IPS-15b (cell line): ENCODE measurements at regions not wholly inside any gene's neighbourhood (a gene's known extent, or its start where the extent isn't known, plus 50 kb on each side); places are given as distances from the start of the nearest gene placed in this dataset.

ENCODE experiments used
- H3K27me3 ChIP-seq: one replicate; pipeline ENCODE4 v1.6.1; 2013; ENCODE audit warnings: low read length; ENCODE audit not compliant: control insufficient read depth, insufficient read depth
- H3K36me3 ChIP-seq: one replicate; pipeline ENCODE4 v1.6.1; 2013; ENCODE audit warnings: low read length; ENCODE audit not compliant: control insufficient read depth, insufficient read depth
- H3K4me1 ChIP-seq: one replicate; pipeline ENCODE4 v1.6.1; 2013; ENCODE audit warnings: mild to moderate bottlenecking, low read length; ENCODE audit not compliant: control insufficient read depth, insufficient read depth
- H3K4me3 ChIP-seq: one replicate; pipeline ENCODE4 v1.5.1; 2013; ENCODE audit warnings: low read depth, low read length
- H3K9ac ChIP-seq: one replicate; pipeline ENCODE4 v1.6.1; 2013; ENCODE audit warnings: low read depth, mild to moderate bottlenecking, low read length
- H3K9me3 ChIP-seq: one replicate; pipeline ENCODE4 v1.6.1; 2013; ENCODE audit warnings: mild to moderate bottlenecking, low read length; ENCODE audit not compliant: control insufficient read depth, insufficient read depth

- no peaks in the 10 kb centered on the region for H3K4me1 ChIP-seq
- H3K4me3 ChIP-seq: no peak overlapping the region
- no peak overlapping the region for H3K9ac ChIP-seq
- no peaks in the 10 kb centered on the region for H3K9me3 ChIP-seq
- H3K27me3 ChIP-seq: no peaks in the 10 kb centered on the region
- no peaks in the 10 kb centered on the region for H3K36me3 ChIP-seq
These were observed 540.2 kb upstream of the ZNF462 start for GRCh38 chr9:106322706-106323245.

DNA sequence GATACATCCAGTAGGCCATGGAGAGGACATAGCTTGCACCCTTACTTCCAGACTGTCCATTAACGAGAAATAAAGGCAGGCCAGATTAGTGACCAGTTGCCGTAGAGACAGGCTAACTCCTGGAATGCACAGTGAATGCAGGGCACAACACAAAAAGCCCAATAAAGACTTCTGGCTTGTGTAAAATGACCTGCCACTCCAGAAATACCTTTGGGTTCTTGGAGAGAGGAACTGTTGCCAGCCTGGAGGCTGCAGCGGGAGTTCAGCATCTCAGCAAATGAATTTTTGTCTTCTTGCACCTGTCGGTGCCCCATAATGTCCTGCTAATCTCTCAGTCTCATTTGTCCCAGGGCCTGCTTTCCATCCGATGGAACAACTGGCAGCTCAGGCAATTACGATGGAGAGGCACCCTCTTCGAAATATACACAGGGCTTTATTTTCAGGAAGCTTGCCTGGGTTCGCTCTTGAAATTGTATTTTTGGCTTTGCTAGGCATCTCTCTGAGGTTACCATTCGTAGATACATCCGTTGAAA is 538.8 kb upstream of the ZNF462 start:
- Histone ChIP-seq H3K9ac (no peak overlapping the region), H3K27me3 (no peaks in the 10 kb centered on the region), H3K9me3 (no peaks in the 10 kb centered on the region), H3K4me1 (no peaks in the 10 kb centered on the region), H3K4me3 (no peak overlapping the region), H3K36me3 (no peaks in the 10 kb centered on the region)

DNA sequence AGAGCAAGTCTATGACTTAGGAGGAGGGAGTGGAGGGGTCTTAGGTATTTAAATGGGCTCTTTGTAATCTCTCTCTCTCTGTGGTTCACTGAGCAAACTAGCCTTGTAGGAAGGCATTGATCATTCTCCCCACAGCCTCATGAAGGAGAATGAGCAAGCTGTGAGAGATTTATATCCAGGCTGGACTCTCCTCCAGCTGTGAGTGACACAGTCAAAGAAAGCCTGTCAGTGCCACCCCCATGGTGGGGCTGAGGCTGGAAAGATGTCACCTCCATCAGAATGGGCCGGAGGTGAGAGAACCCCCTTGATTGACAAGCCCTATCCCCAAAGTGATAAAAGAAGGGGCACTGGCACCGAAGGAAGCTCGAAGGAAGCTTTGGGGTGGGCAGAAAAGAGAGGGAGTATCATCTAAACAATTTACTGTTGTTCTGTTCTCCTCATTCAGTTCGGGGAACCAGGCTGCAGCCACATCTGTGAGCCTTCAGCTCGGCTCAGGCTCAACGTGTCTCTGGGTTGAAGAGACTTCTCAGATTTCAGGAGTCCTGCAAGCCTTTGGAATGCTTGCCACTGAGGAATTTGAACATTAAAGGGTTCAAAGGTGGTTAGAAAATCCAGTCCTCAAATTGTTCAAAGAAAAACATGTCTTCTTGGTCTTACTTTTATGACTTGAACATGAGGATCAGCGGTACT is 538.2 kb upstream of the ZNF462 start:
- H3K36me3 ChIP-seq: no peaks in the 10 kb centered on the region
- H3K4me3 ChIP-seq: no peak overlapping the region
- H3K4me1 ChIP-seq: no peaks in the 10 kb centered on the region
- no peaks in the 10 kb centered on the region for H3K9me3 ChIP-seq
- H3K9ac ChIP-seq: no peak overlapping the region
- H3K27me3 ChIP-seq: no peaks in the 10 kb centered on the region

DNA sequence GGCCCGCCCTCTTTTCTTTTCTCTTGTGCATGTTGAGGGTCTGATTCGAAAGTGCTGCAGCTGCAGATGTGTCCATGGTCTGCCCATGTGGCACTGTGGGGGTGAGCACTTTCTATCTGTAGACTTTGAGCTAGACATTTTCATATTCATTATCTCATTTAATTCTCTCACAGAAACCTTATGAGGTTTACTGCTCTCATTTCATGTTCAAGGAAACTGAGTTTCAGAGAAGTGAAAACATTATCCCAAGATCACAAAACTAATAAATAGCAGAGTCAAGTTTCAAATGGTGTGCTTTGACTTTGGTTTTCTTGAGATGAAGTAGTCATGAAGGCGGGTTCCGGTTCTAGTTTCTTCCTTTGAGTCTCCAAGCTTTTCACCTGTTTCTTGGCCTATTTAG is 536.5 kb upstream of the ZNF462 start:
- no peak overlapping the region for H3K4me3 ChIP-seq
- H3K36me3 ChIP-seq: no peaks in the 10 kb centered on the region
- no peaks in the 10 kb centered on the region for H3K27me3 ChIP-seq
- H3K9ac ChIP-seq: no peak overlapping the region
- no peaks in the 10 kb centered on the region for H3K9me3 ChIP-seq
- H3K4me1 ChIP-seq: no peaks in the 10 kb centered on the region

GRCh38 chr9:106333481-106333880 is 529.5 kb upstream of the ZNF462 start:
- H3K4me1 ChIP-seq: no peaks in the 10 kb centered on the region
- no peaks in the 10 kb centered on the region for H3K9me3 ChIP-seq
- no peaks in the 10 kb centered on the region for H3K27me3 ChIP-seq
- no peaks in the 10 kb centered on the region for H3K36me3 ChIP-seq
- H3K9ac ChIP-seq: no peak overlapping the region
- no peak overlapping the region for H3K4me3 ChIP-seq

GRCh38 chr9:106334081-106334480 is 528.9 kb upstream of the ZNF462 start:
- Histone ChIP-seq H3K4me1 (no peaks in the 10 kb centered on the region), H3K9me3 (no peaks in the 10 kb centered on the region), H3K36me3 (no peaks in the 10 kb centered on the region), H3K9ac (no peak overlapping the region), H3K27me3 (no peaks in the 10 kb centered on the region), H3K4me3 (no peak overlapping the region)

DNA sequence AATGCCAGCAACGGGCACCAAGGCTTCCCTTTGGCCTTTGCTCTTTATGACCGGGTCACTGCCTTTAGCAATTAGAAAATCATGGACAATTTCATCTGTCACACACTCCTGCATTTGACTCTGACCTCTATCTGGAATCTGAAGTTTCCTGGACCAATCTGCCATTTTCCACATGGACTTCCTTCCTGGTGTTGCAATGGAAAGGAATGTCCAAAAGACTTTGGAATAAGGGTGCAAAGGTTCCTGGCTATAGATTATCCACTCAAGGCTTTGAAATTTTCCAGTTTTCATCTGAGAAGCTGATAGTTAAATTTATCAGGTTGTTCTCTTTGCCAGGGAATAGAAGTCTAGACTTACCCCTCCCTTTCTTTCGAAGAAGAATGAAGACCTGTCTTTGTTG is 523.1 kb upstream of the ZNF462 start:
- no peaks in the 10 kb centered on the region for H3K9me3 ChIP-seq

GRCh38 chr9:106350777-106351176 is 512.2 kb upstream of the ZNF462 start:
- Histone ChIP-seq H3K4me3 (no peak overlapping the region), H3K9ac (no peak overlapping the region), H3K36me3 (no peaks in the 10 kb centered on the region), H3K27me3 (no peaks in the 10 kb centered on the region), H3K9me3 (no peaks in the 10 kb centered on the region), H3K4me1 (no peaks in the 10 kb centered on the region)

More for the DNA sequence above, 523.1 kb upstream of the ZNF462 start:
- H3K27me3 ChIP-seq: no peaks in the 10 kb centered on the region
- no peaks in the 10 kb centered on the region for H3K36me3 ChIP-seq
- no peak overlapping the region for H3K4me3 ChIP-seq
- no peaks in the 10 kb centered on the region for H3K4me1 ChIP-seq
- H3K9ac ChIP-seq: no peak overlapping the region

- H3K4me1 ChIP-seq: no peaks in the 10 kb centered on the region
- no peaks in the 10 kb centered on the region for H3K36me3 ChIP-seq
- H3K27me3 ChIP-seq: no peaks in the 10 kb centered on the region
- no peak overlapping the region for H3K4me3 ChIP-seq
- H3K9me3 ChIP-seq: no peaks in the 10 kb centered on the region
- H3K9ac ChIP-seq: no peak overlapping the region
These were observed 506.0 kb upstream of the ZNF462 start for GRCh38 chr9:106356924-106357323.

DNA sequence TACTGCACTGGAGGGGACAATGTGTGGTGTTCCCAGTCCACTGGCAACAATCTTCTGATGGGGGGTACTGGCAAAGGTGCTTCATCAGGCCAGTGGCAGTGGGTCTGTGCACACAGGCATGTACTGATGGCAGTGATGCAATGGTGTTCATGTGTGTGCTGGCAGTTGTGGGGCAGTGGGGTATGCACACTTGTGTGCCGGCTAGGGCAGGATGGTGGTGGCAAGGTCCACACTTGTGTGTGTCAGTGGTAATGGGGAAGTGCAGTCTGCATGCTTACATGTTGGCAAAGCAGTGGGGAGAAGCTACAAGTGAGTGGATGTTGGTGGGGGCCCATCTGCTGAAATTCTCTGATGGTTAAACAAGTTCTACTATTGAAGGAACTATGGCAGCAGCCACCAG is 504.6 kb upstream of the ZNF462 start:
- H3K9me3 ChIP-seq: no peaks in the 10 kb centered on the region
- H3K27me3 ChIP-seq: no peaks in the 10 kb centered on the region
- no peak overlapping the region for H3K4me3 ChIP-seq
- H3K36me3 ChIP-seq: no peaks in the 10 kb centered on the region
- H3K9ac ChIP-seq: no peak overlapping the region
- H3K4me1 ChIP-seq: no peaks in the 10 kb centered on the region

DNA sequence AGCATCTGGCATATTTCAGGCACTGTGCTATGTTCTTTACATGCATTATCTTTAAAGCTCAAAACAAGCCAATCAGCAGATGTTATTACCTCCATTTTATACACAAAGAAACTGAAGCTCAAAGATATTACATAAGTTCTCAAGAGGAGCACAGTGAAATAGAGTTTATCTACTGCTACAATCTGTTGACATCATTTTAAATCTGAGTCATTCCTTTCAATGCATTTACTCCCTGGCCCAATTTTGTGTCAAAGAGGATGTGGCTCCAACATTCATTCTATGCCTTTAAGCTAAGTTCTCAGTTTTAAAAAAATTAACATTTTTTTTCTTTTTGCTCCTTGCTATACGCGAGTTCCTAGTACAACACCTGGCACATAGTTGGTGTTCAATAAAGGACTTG is 486.3 kb upstream of the ZNF462 start:
- H3K9ac ChIP-seq: no peak overlapping the region
- H3K27me3 ChIP-seq: no peaks in the 10 kb centered on the region
- no peaks in the 10 kb centered on the region for H3K9me3 ChIP-seq
- no peaks in the 10 kb centered on the region for H3K36me3 ChIP-seq
- no peaks in the 10 kb centered on the region for H3K4me1 ChIP-seq
- H3K4me3 ChIP-seq: no peak overlapping the region

DNA sequence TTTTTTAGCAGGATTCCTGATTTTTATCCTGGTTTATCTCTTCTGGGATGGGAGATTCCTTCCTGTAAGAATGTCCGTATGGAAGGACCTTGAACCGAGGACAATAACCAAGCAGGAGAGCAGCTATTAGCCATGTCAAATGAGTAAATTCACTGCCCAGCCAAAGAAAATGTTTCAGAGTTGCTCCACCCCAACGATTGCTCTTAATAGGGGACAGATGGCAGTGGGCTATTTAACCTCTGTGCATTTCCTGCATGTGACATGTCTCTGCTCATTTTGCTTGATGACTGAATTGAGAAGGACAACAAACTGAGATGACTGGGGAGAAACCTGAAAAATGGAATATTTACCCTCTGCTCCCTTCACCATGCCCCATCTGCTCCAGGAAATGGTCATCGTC is 479.9 kb upstream of the ZNF462 start:
- Histone ChIP-seq H3K9ac (no peak overlapping the region), H3K4me3 (no peak overlapping the region), H3K36me3 (no peaks in the 10 kb centered on the region), H3K9me3 (no peaks in the 10 kb centered on the region), H3K4me1 (no peaks in the 10 kb centered on the region), H3K27me3 (no peaks in the 10 kb centered on the region)
